ENCODE measurements at regions not wholly inside any gene's neighbourhood (a gene's known extent, or its start where the extent isn't known, plus 50 kb on each side); places are given as distances from the start of the nearest gene placed in this dataset.

- Histone ChIP-seq H3K4me1 (ENCODE audit: insufficient read depth, low read length, severe bottlenecking) (no peaks in the 10 kb centered on the region), H3K27me3 (ENCODE audit: insufficient read depth, low read length) (no peaks in the 10 kb centered on the region), H3K9me3 (ENCODE audit: low read length) (no peaks in the 10 kb centered on the region), H2AFZ (ENCODE audit: low read length) (no peak overlapping the region), H4K20me1 (ENCODE audit: insufficient read depth, low read length) (no peaks in the 10 kb centered on the region), H3K79me2 (ENCODE audit: insufficient read depth, low read length) (no peaks in the 10 kb centered on the region), H3K9me2 (ENCODE audit: low read depth, low read length) (no peaks in the 10 kb centered on the region), H3K36me3 (ENCODE audit: insufficient read depth, low read length) (no peaks in the 10 kb centered on the region), H3K4me3 (ENCODE audit: low read depth, low read length, poor library complexity, severe bottlenecking) (no peak overlapping the region), H3K27ac (ENCODE audit: low read depth, low read length, poor library complexity, severe bottlenecking) (no peak overlapping the region), H3K4me2 (ENCODE audit: low read length) (no peak overlapping the region), H3K9ac (ENCODE audit: low read length) (no peak overlapping the region), H3F3A (ENCODE audit: insufficient read depth, low read length) (no peaks in the 10 kb centered on the region)
- TF ChIP-seq EZH2 (IDR thresholded peaks at IDR 0.05; ENCODE audit: borderline replicate concordance, low read length) (no peak), CTCF (IDR thresholded peaks at IDR 0.05; ENCODE audit: low read length) (no peak)
Observed at GRCh38 chr2:84373391-84373790, 85.7 kb downstream of the SUCLG1 start.

- TF ChIP-seq EZH2 (IDR thresholded peaks at IDR 0.05; ENCODE audit: borderline replicate concordance, low read length) = no peak
- TF ChIP-seq CTCF (IDR thresholded peaks at IDR 0.05; ENCODE audit: low read length) = no peak
Observed at GRCh38 chr2:84362541-84362940, 96.5 kb downstream of the SUCLG1 start.

GRCh38 chr2:84338069-84338468 lies 121.0 kb downstream of the SUCLG1 start:
- H3K79me2 ChIP-seq (ENCODE audit: insufficient read depth, low read length) = no peaks in the 10 kb centered on the region
- H3K4me2 ChIP-seq (ENCODE audit: low read length) = no peak overlapping the region
- H3K27ac ChIP-seq (ENCODE audit: low read depth, low read length, poor library complexity, severe bottlenecking) = no peak overlapping the region
- TF ChIP-seq CTCF (IDR thresholded peaks at IDR 0.05; ENCODE audit: low read length) (no peak), EZH2 (IDR thresholded peaks at IDR 0.05; ENCODE audit: borderline replicate concordance, low read length) (no peak)
- no peaks in the 10 kb centered on the region for H3K27me3 ChIP-seq (ENCODE audit: insufficient read depth, low read length)
- no peak overlapping the region for H3K9ac ChIP-seq (ENCODE audit: low read length)
- no peaks in the 10 kb centered on the region for H3K36me3 ChIP-seq (ENCODE audit: insufficient read depth, low read length)
- no peak overlapping the region for H3K4me3 ChIP-seq (ENCODE audit: low read depth, low read length, poor library complexity, severe bottlenecking)
- no peaks in the 10 kb centered on the region for H4K20me1 ChIP-seq (ENCODE audit: insufficient read depth, low read length)
- no peaks in the 10 kb centered on the region for H3K9me3 ChIP-seq (ENCODE audit: low read length)
- H3K4me1 ChIP-seq (ENCODE audit: insufficient read depth, low read length, severe bottlenecking) = no peaks in the 10 kb centered on the region
- H3F3A ChIP-seq (ENCODE audit: insufficient read depth, low read length) = no peaks in the 10 kb centered on the region
- H2AFZ ChIP-seq (ENCODE audit: low read length) = no peak overlapping the region
- no peaks in the 10 kb centered on the region for H3K9me2 ChIP-seq (ENCODE audit: low read depth, low read length)

More at GRCh38 chr2:84362541-84362940, 96.5 kb downstream of the SUCLG1 start:
- Histone ChIP-seq H3K4me2 (ENCODE audit: low read length) (no peak overlapping the region), H3K27ac (ENCODE audit: low read depth, low read length, poor library complexity, severe bottlenecking) (no peak overlapping the region), H3K4me1 (ENCODE audit: insufficient read depth, low read length, severe bottlenecking) (no peaks in the 10 kb centered on the region), H2AFZ (ENCODE audit: low read length) (no peak overlapping the region), H3K9ac (ENCODE audit: low read length) (no peak overlapping the region), H3K36me3 (ENCODE audit: insufficient read depth, low read length) (no peaks in the 10 kb centered on the region), H3K9me2 (ENCODE audit: low read depth, low read length) (no peaks in the 10 kb centered on the region), H3F3A (ENCODE audit: insufficient read depth, low read length) (no peaks in the 10 kb centered on the region), H3K4me3 (ENCODE audit: low read depth, low read length, poor library complexity, severe bottlenecking) (no peak overlapping the region), H3K79me2 (ENCODE audit: insufficient read depth, low read length) (no peaks in the 10 kb centered on the region), H3K27me3 (ENCODE audit: insufficient read depth, low read length) (no peaks in the 10 kb centered on the region), H3K9me3 (ENCODE audit: low read length) (no peaks in the 10 kb centered on the region), H4K20me1 (ENCODE audit: insufficient read depth, low read length) (no peaks in the 10 kb centered on the region)
